Keratinocyte (primary cell): ENCODE measurements at regions not wholly inside any gene's neighbourhood (a gene's known extent, or its start where the extent isn't known, plus 50 kb on each side); places are given as distances from the start of the nearest gene placed in this dataset.

Experiments
- DNase-seq: peaks from one replicate; pipeline ENCODE4 v3.0.0-alpha.2; 2011; ENCODE audit warnings: low read depth, missing footprints, low spot score
- FAIRE-seq: peaks from 2 replicates; lab custom pipeline; 2011; peaks lifted over from hg19 to GRCh38; lab: Jason Lieb, UNC
- H2AFZ ChIP-seq: 2 replicates; pipeline ENCODE4 v1.6.0; 2012; ENCODE audit warnings: low read length, control low read depth, inconsistent platforms; ENCODE audit not compliant: control insufficient read depth
- H3K27ac ChIP-seq: 2 replicates; pipeline ENCODE4 v1.5.1; 2011; ENCODE audit warnings: low read length; ENCODE audit not compliant: control insufficient read depth, insufficient read depth
- H3K27me3 ChIP-seq: 3 replicates; pipeline ENCODE4 v1.6.0; 2011; ENCODE audit warnings: low read length; ENCODE audit not compliant: control insufficient read depth, insufficient read depth; ENCODE audit errors: extremely low read depth
- H3K36me3 ChIP-seq, 2 experiments: 2 replicates in 1 of 2; 3 replicates in 1 of 2; pipeline ENCODE4 v1.5.1; 2011; ENCODE audit warnings: low read length in 2 of 2, mild to moderate bottlenecking in 1 of 2; ENCODE audit not compliant: control insufficient read depth in 2 of 2, insufficient read depth in 2 of 2; ENCODE audit errors: extremely low read depth in 1 of 2
- H3K4me1 ChIP-seq: 3 replicates; pipeline ENCODE4 v1.5.1; 2011; ENCODE audit warnings: low read length; ENCODE audit not compliant: control insufficient read depth, insufficient read depth; ENCODE audit errors: extremely low read depth
- H3K4me2 ChIP-seq: 3 replicates; pipeline ENCODE4 v1.6.0; 2011; ENCODE audit warnings: low read depth, low read length; ENCODE audit not compliant: control insufficient read depth, insufficient read depth; ENCODE audit errors: extremely low read depth
- H3K4me3 ChIP-seq, 3 experiments: fragments of 200-600 bp in 1 of 3; sonication (generic) in 1 of 3; 2 replicates in 2 of 3; 3 replicates in 1 of 3; pipeline ENCODE4 v1.5.1; 2011 to 2016; ENCODE audit warnings: low read length in 3 of 3, mild to moderate bottlenecking in 3 of 3, control low read depth in 2 of 3, inconsistent platforms in 1 of 3, low read depth in 1 of 3, mixed read lengths in 1 of 3, mixed run types in 1 of 3, moderate library complexity in 1 of 3; ENCODE audit not compliant: control insufficient read depth in 2 of 3, insufficient read depth in 2 of 3; ENCODE audit errors: extremely low read depth in 1 of 3
- H3K79me2 ChIP-seq: 2 replicates; pipeline ENCODE4 v1.6.0; 2012; ENCODE audit warnings: low read length; ENCODE audit not compliant: control insufficient read depth, insufficient read depth
- H3K9ac ChIP-seq: 3 replicates; pipeline ENCODE4 v1.6.0; 2011; ENCODE audit warnings: low read length; ENCODE audit not compliant: control insufficient read depth, insufficient read depth; ENCODE audit errors: extremely low read depth
- H3K9me1 ChIP-seq: 3 replicates; pipeline ENCODE4 v1.6.0; 2011; ENCODE audit warnings: low read length; ENCODE audit not compliant: control insufficient read depth, insufficient read depth; ENCODE audit errors: extremely low read depth
- H3K9me3 ChIP-seq: 2 replicates; pipeline ENCODE4 v1.5.1; 2012; ENCODE audit warnings: low read depth, low read length; ENCODE audit not compliant: control insufficient read depth
- H4K20me1 ChIP-seq: 3 replicates; pipeline ENCODE4 v1.6.0; 2011; ENCODE audit warnings: low read length; ENCODE audit not compliant: control insufficient read depth, insufficient read depth; ENCODE audit errors: extremely low read depth
- EZH2 ChIP-seq: IDR thresholded peaks from one replicate; pipeline ENCODE4 v1.6.1; 2012; ENCODE audit warnings: inconsistent platforms, mild to moderate bottlenecking, low read length, moderate library complexity
- dilution Hi-C: fragments of 300-500 bp; cut with MboI; formaldehyde crosslinking; loops from one replicate; pipeline ENCODE4 v1.7.0; 2020; ENCODE audit warnings: low sequenced_read_pairs; ENCODE audit not compliant: extremely low pct_ligation_motif_present
- TF ChIP-seq, protein P1 (sequence below), 3 experiments: IDR thresholded peaks in 1 of 3; conservative IDR thresholded peaks in 1 of 3; optimal IDR thresholded peaks in 1 of 3; 2 replicates in 2 of 3; 3 replicates in 1 of 3; pipeline versions ENCODE3 to v1.5.1; 2011; ENCODE audit warnings: low read length in 3 of 3, mild to moderate bottlenecking in 3 of 3, moderate library complexity in 2 of 3, control low read depth in 1 of 3, inconsistent platforms in 1 of 3; ENCODE audit not compliant: insufficient read depth in 2 of 3; ENCODE audit errors: extremely low read depth in 1 of 3

DNA sequence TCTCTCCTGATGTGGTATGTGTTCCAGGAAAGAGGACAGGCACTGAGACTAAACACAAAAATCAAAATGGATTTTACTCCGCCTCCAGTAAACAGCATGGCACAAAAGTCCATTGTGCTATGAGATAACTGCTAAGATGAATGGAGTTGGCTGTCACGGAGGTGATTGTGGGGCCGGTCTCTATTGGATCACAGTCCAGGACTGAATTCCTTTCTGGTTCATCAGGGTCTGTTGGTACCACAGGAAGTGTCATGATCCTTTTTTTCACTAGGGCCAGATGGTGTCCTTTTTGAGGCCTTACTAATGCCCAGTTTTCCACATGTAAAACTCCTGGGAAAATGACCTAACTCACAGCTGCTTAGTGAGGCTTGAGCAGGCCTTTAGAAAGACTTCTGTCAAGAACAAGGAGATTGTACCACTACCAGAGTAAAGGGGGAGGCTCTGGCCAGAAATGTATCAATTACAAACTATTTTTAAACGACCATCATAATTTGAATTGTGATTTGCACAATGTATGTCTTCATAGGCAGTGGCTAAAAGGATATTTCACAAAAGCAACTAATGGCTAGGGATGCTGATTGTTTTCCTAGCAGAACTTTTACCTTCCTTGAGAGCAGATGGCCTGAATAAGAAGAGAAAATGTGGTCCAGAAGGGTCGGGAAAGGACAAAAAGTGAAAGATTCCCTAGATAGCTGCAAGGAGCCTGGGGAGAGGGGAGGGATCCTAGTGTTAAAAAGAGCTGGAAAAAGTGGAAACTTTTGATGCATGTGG, 192.2 kb upstream of the POU3F2 start:
- DNase-seq (no peak), FAIRE-seq (no peak)
- dilution Hi-C loops = no loop called here
- Histone ChIP-seq H3K9me3 (no peaks in the 10 kb centered on the region), H3K79me2 (no peaks in the 10 kb centered on the region), H3K27ac (no peak overlapping the region), H3K27me3 (no peaks in the 10 kb centered on the region), H4K20me1 (no peaks in the 10 kb centered on the region), H3K4me3 (no peak overlapping the region), H3K9me1 (no peaks in the 10 kb centered on the region), H2AFZ (no peak overlapping the region), H3K4me1 (no peaks in the 10 kb centered on the region), H3K9ac (no peak overlapping the region), H3K4me2 (no peak overlapping the region), H3K36me3 (no peaks in the 10 kb centered on the region)
- no peak for TF ChIP-seq EZH2
- TF ChIP-seq, protein P1, sequence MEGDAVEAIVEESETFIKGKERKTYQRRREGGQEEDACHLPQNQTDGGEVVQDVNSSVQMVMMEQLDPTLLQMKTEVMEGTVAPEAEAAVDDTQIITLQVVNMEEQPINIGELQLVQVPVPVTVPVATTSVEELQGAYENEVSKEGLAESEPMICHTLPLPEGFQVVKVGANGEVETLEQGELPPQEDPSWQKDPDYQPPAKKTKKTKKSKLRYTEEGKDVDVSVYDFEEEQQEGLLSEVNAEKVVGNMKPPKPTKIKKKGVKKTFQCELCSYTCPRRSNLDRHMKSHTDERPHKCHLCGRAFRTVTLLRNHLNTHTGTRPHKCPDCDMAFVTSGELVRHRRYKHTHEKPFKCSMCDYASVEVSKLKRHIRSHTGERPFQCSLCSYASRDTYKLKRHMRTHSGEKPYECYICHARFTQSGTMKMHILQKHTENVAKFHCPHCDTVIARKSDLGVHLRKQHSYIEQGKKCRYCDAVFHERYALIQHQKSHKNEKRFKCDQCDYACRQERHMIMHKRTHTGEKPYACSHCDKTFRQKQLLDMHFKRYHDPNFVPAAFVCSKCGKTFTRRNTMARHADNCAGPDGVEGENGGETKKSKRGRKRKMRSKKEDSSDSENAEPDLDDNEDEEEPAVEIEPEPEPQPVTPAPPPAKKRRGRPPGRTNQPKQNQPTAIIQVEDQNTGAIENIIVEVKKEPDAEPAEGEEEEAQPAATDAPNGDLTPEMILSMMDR (optimal IDR thresholded peaks at IDR 0.05 in 1 of 3, IDR thresholded peaks at IDR 0.05 in 1 of 3, conservative IDR thresholded peaks at IDR 0.05 in 1 of 3; ENCODE audit: extremely low read depth in 1 of 3, insufficient read depth in 2 of 3, low read length in 3 of 3) = no peak

DNA sequence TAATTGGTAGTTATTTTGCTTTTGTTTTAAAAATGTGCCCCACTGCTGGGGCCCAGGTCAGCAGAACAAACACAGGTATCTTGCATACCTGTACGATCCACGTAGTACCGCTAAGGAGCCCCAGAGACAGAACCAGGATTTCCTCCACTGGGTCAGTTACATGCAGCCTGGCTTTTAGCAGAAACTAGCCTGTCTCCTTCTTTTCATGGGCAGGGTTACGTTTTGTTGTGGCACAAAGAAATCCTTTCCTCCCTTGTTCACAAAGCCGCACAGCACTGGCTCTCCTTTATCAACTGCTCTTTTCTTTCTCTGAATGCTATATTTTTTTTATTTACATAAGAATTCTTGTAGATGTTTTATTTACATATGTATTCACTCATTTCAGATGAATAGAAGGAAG, 190.3 kb upstream of the POU3F2 start:
- FAIRE-seq (no peak), DNase-seq (no peak)
- H3K27ac ChIP-seq = no peak overlapping the region
- no peaks in the 10 kb centered on the region for H3K4me1 ChIP-seq
- no peaks in the 10 kb centered on the region for H3K79me2 ChIP-seq
- H3K4me3 ChIP-seq = no peak overlapping the region
- no peaks in the 10 kb centered on the region for H4K20me1 ChIP-seq
- no peak overlapping the region for H3K9ac ChIP-seq
- no peaks in the 10 kb centered on the region for H3K9me3 ChIP-seq
- TF ChIP-seq, protein P1 (optimal IDR thresholded peaks at IDR 0.05 in 1 of 3, IDR thresholded peaks at IDR 0.05 in 1 of 3, conservative IDR thresholded peaks at IDR 0.05 in 1 of 3; ENCODE audit: extremely low read depth in 1 of 3, insufficient read depth in 2 of 3, low read length in 3 of 3) = no peak
- no peak for TF ChIP-seq EZH2
- no peak overlapping the region for H3K4me2 ChIP-seq
- no peaks in the 10 kb centered on the region for H3K27me3 ChIP-seq
- no peak overlapping the region for H2AFZ ChIP-seq
- H3K9me1 ChIP-seq = no peaks in the 10 kb centered on the region
- no peaks in the 10 kb centered on the region for H3K36me3 ChIP-seq
- dilution Hi-C loops = no loop called here
